K562 (cell line): ENCODE measurements at regions not wholly inside any gene's neighbourhood (a gene's known extent, or its start where the extent isn't known, plus 50 kb on each side); places are given as distances from the start of the nearest gene placed in this dataset.

ENCODE experiments used
- ATAC-seq: fragments of 200-7000 bp; cut with Tn5 transposase; 3 replicates; pipeline ENCODE4 v1.9.1; 2020; ENCODE audit warnings: moderate library complexity
- BruUV-seq: library from RNA; stranded (reverse); fragments of 400-500 nt; replicated peaks from 2 replicates; lab custom pipeline; 2021; lab: Mats Ljungman, UMichigan
- CTCF ChIA-PET: fragments of 300-600 bp; formaldehyde crosslinking; extraction: SDS; loops from one replicate; lab custom pipeline; 2021; ENCODE audit warnings: low intra/inter-chr PET ratio; lab: Yijun Ruan, JAX
- POLR2A ChIA-PET: fragments of 300-600, 350-650 bp; sonication (Branson Sonifier 250); formaldehyde crosslinking; extraction: SDS; loops from one replicate; lab custom pipeline; 2021; ENCODE audit warnings: antibody characterized with exemption, inconsistent platforms; lab: Yijun Ruan, JAX
- DNase-seq, 4 experiments: peaks; one replicate each; pipeline versions ENCODE4 v3.0.0 to v3.0.0-alpha.2; 2011 to 2018; ENCODE audit warnings: low spot score in 3 of 4, mixed read lengths in 3 of 4; ENCODE audit errors: extremely low read depth in 1 of 4
- FAIRE-seq: peaks from 2 replicates; lab custom pipeline; 2011; peaks lifted over from hg19 to GRCh38; lab: Jason Lieb, UNC
- H2AFZ ChIP-seq: 2 replicates; pipeline ENCODE4 v1.6.0; 2011; ENCODE audit warnings: low read depth, low read length, control low read depth, inconsistent platforms
- H3K27ac ChIP-seq: fragments of 200-600 bp; 3 replicates; pipeline ENCODE4 v1.8.0; 2011; ENCODE audit warnings: low read depth, mild to moderate bottlenecking, control low read depth, inconsistent platforms, low read length, moderate library complexity, mixed read lengths; ENCODE audit errors: extremely low read depth
- H3K27me3 ChIP-seq, 2 experiments: fragments of 300-600 bp in 1 of 2; 2 replicates in 1 of 2; 3 replicates in 1 of 2; pipeline versions ENCODE4 v1.6.0 to v1.8.0; 2011; ENCODE audit warnings: inconsistent platforms in 2 of 2, low read length in 2 of 2, mild to moderate bottlenecking in 1 of 2, mixed read lengths in 1 of 2, moderate library complexity in 1 of 2; ENCODE audit not compliant: control insufficient read depth in 2 of 2, insufficient read depth in 2 of 2
- H3K36me3 ChIP-seq: fragments of 300-600 bp; 3 replicates; pipeline ENCODE4 v1.8.0; 2011; ENCODE audit warnings: mild to moderate bottlenecking, low read length, inconsistent platforms; ENCODE audit not compliant: control insufficient read depth, insufficient read depth
- H3K4me1 ChIP-seq, 2 experiments: fragments of 200-600 bp in 1 of 2; replicated peaks in 1 of 2; 2 replicates in 1 of 2; 3 replicates in 1 of 2; pipeline versions ENCODE4 v1.5.1 to v1.8.0; 2011; ENCODE audit warnings: inconsistent platforms in 2 of 2, low read length in 2 of 2, mild to moderate bottlenecking in 1 of 2, mixed read lengths in 1 of 2, moderate library complexity in 1 of 2; ENCODE audit not compliant: control insufficient read depth in 2 of 2, insufficient read depth in 2 of 2
- H3K4me2 ChIP-seq: 2 replicates; pipeline ENCODE4 v1.6.1; 2011; ENCODE audit warnings: low read length, control low read depth, inconsistent platforms, mixed read lengths; ENCODE audit not compliant: insufficient read depth
- H3K4me3 ChIP-seq: fragments of 200-600 bp; sonication (generic), shearing (Covaris generic); 2 replicates; pipeline ENCODE4 v1.5.1; 2016; ENCODE audit warnings: control low read depth, inconsistent platforms
- H3K79me2 ChIP-seq: fragments of 200-600 bp; 3 replicates; pipeline ENCODE4 v1.8.0; 2011; ENCODE audit warnings: low read length, inconsistent platforms; ENCODE audit not compliant: control insufficient read depth, insufficient read depth
- H3K9ac ChIP-seq, 2 experiments: 2 replicates each; pipeline versions ENCODE4 v1.6.0 to v1.6.1; 2011; ENCODE audit warnings: low read depth in 2 of 2, low read length in 2 of 2, control low read depth in 1 of 2, inconsistent platforms in 1 of 2, mild to moderate bottlenecking in 1 of 2, mixed read lengths in 1 of 2; ENCODE audit not compliant: insufficient read depth in 1 of 2
- H3K9me1 ChIP-seq: one replicate; pipeline ENCODE4 v1.6.0; 2011; ENCODE audit warnings: inconsistent platforms, mild to moderate bottlenecking, low read length, moderate library complexity; ENCODE audit not compliant: control insufficient read depth, insufficient read depth
- H3K9me3 ChIP-seq: replicated peaks from 2 replicates; pipeline ENCODE4 v1.5.1; 2011; ENCODE audit warnings: low read depth, low read length, inconsistent platforms; ENCODE audit not compliant: control insufficient read depth, insufficient read depth
- H4K20me1 ChIP-seq: replicated peaks from 2 replicates; pipeline ENCODE4 v1.6.1; 2011; ENCODE audit warnings: low read length, inconsistent platforms, mixed read lengths; ENCODE audit not compliant: control insufficient read depth, insufficient read depth
- ARID1B ChIP-seq: fragments of 450-650 bp; IDR thresholded peaks from 2 replicates; pipeline ENCODE4 v1.6.1; 2016; ENCODE audit warnings: antibody characterized with exemption, mild to moderate bottlenecking, inconsistent platforms
- CBFA2T3 ChIP-seq: fragments of 450-650 bp; IDR thresholded peaks from 2 replicates; pipeline ENCODE4 v1.6.1; 2017
- CHCHD3 ChIP-seq: fragments of 250-450 bp; sonication (Bioruptor Pico); IDR thresholded peaks from 2 replicates; pipeline ENCODE4 v2.1.2; 2022; ENCODE audit warnings: mild to moderate bottlenecking
- E2F4 ChIP-seq: sonication (generic); formaldehyde crosslinking; IDR thresholded peaks from 2 replicates; pipeline ENCODE4 v1.8.0; 2022; ENCODE audit warnings: mild to moderate bottlenecking, low read depth, missing genetic modification reagents
- E2F6 ChIP-seq, 2 experiments: IDR thresholded peaks; 2 replicates each; pipeline ENCODE4 v1.6.1; 2011; ENCODE audit warnings: borderline replicate concordance in 1 of 2, control low read depth in 1 of 2, low read depth in 1 of 2, low read length in 1 of 2, mild to moderate bottlenecking in 1 of 2, mixed read lengths in 1 of 2, moderate library complexity in 1 of 2; ENCODE audit not compliant: insufficient read depth in 1 of 2, insufficient read length in 1 of 2, poor library complexity in 1 of 2, severe bottlenecking in 1 of 2; ENCODE audit errors: extremely low read depth in 1 of 2
- L3MBTL2 ChIP-seq: fragments of 450-650 bp; IDR thresholded peaks from 2 replicates; pipeline ENCODE4 v1.6.1; 2016; ENCODE audit warnings: mild to moderate bottlenecking, moderate library complexity
- POLR2H ChIP-seq: IDR thresholded peaks from 2 replicates; pipeline ENCODE4 v1.6.1; 2016; ENCODE audit warnings: missing genetic modification characterization, low read depth, mild to moderate bottlenecking, control low read depth, missing compliant biosample characterization, moderate library complexity
- SNRNP70 ChIP-seq: fragments of 200-400 bp; formaldehyde crosslinking; optimal IDR thresholded peaks from 2 replicates; pipeline ENCODE3; 2017; ENCODE audit warnings: low read depth, low read length
- SRSF7 ChIP-seq: fragments of 200-400 bp; formaldehyde crosslinking; optimal IDR thresholded peaks from 2 replicates; pipeline ENCODE3; 2017; ENCODE audit warnings: mild to moderate bottlenecking, low read depth, low read length
- THRB ChIP-seq: fragments of 450-650 bp; formaldehyde crosslinking; conservative IDR thresholded peaks from 2 replicates; pipeline ENCODE4 v1.4.0; 2022; ENCODE audit warnings: mild to moderate bottlenecking, missing genetic modification characterization
- ZNF134 ChIP-seq: fragments of 250-450 bp; sonication (Bioruptor Pico); conservative IDR thresholded peaks from 2 replicates; pipeline ENCODE4 v1.4.0; 2020
- ZNF316 ChIP-seq: fragments of 450-650 bp; IDR thresholded peaks from 2 replicates; pipeline ENCODE4 v1.6.1; 2016
- ZNF561 ChIP-seq: fragments of 450-650 bp; formaldehyde crosslinking; conservative IDR thresholded peaks from 2 replicates; pipeline ENCODE4 v1.4.0; 2020; ENCODE audit warnings: mild to moderate bottlenecking, moderate library complexity
- WGBS: fragments of 100-300 bp; shearing (Covaris generic); methylation state at CpG from one replicate; pipeline ENCODE4 v1.1.6; 2016; ENCODE audit warnings: low coverage, mixed read lengths; ENCODE audit not compliant: insufficient coverage; ENCODE audit errors: missing lambda C conversion rate; 5-methylcytosine and 5-hydroxymethylcytosine counted together
- in situ Hi-C: fragments of 300-500 bp; cut with MboI; formaldehyde crosslinking; loops from 4 replicates; pipeline ENCODE4 v1.15.0; 2018; ENCODE audit warnings: inconsistent platforms, mixed read lengths
- intact Hi-C: fragments of 100-400 bp; cut with micrococcal nuclease; formaldehyde crosslinking; loops from 2 replicates; pipeline ENCODE4 v1.14.2; 2022

GRCh38 chr1:108051631-108052377 is 86.8 kb upstream of the VAV3 start (continued):
- TF ChIP-seq POLR2H (tag) (no peak), ZNF561 (CRISPR knock-in tag) (no peak), SRSF7 (no peak), CBFA2T3 (no peak), ZNF316 (no peak)

GRCh38 chr1:108050911-108051629 is 86.1 kb upstream of the VAV3 start:
- H4K20me1 ChIP-seq, result no peaks in the 10 kb centered on the region
- DNase-seq (no peak), FAIRE-seq (no peak), ATAC-seq (no peak)
- H3K27me3 ChIP-seq, result peaks cover 0 to 34% of the 10 kb centered on the region in 2 experiments; a peak in 3 of 5 replicates
- no peaks in the 10 kb centered on the region for H3K36me3 ChIP-seq
- no peak overlapping the region for H2AFZ ChIP-seq
- ChIA-PET CTCF (no interaction called here), POLR2A (interaction anchor here (0.5 kb wide), 1 partner anchor 210 kb away, joined by 3 read pairs; no protein-coding TSS in a partner anchor)
- H3K9ac ChIP-seq, result no peak overlapping the region
- intact Hi-C loops (loop anchor here (5.0 kb wide), 1 partner anchor 89 kb away; no protein-coding TSS in a partner anchor), in situ Hi-C loops (no loop called here)
- BruUV-seq, result no TSS peak
- no peak overlapping the region for H3K4me3 ChIP-seq
- no peaks in the 10 kb centered on the region for H3K9me1 ChIP-seq
- H3K9me3 ChIP-seq, result no peaks in the 10 kb centered on the region
- no peak overlapping the region for H3K4me2 ChIP-seq
- no peaks in the 10 kb centered on the region for H3K79me2 ChIP-seq
- TF ChIP-seq CHCHD3 (CRISPR knock-in tag), result no peak
- TF ChIP-seq ZNF134 (CRISPR knock-in tag), result 0 out of 2 replicates have a peak, but pooled peaks have one; percentile 18
- TF ChIP-seq ARID1B, result no peak
- no peak for TF ChIP-seq E2F6 (IDR thresholded peaks at IDR 0.05; ENCODE audit: borderline replicate concordance in 1 of 2, extremely low read depth in 1 of 2, insufficient read depth in 1 of 2, insufficient read length in 1 of 2, low read depth in 1 of 2, low read length in 1 of 2, poor library complexity in 1 of 2, severe bottlenecking in 1 of 2)
- TF ChIP-seq SNRNP70, result no peak
- no peak for TF ChIP-seq E2F4 (CRISPR knock-in tag)
- TF ChIP-seq L3MBTL2, result no peak
- 0 out of 2 replicates have a peak, but pooled peaks have one; percentile 14 for TF ChIP-seq THRB (CRISPR knock-in tag)
- no peak overlapping the region for H3K27ac ChIP-seq
- no peaks in the 10 kb centered on the region for H3K4me1 ChIP-seq
- 0% methylated on average over 5 of the region's 5 CpGs for WGBS
